Body of pancreas (tissue), 4 donors: ENCODE measurements at regions not wholly inside any gene's neighbourhood (a gene's known extent, or its start where the extent isn't known, plus 50 kb on each side); places are given as distances from the start of the nearest gene placed in this dataset.

Source experiments
- ATAC-seq: fragments of 150-250 bp; one replicate; pipeline ENCODE4 v1.9.1; 2016
- DNase-seq, 4 donors: peaks; one replicate each; pipeline ENCODE4 v3.0.0-alpha.2; 2019
- H3K27ac ChIP-seq, 4 donors: fragments of 200-600 bp; sonication (generic); 1 replicate in 3 of 4; 2 replicates in 1 of 4; pipeline versions ENCODE4 v1.5.1 to v1.6.1; 2016 to 2019; ENCODE audit warnings: mild to moderate bottlenecking in 1 of 4, mixed read lengths in 1 of 4, moderate library complexity in 1 of 4
- H3K27me3 ChIP-seq, 2 donors: fragments of 200-600 bp; sonication (generic); one replicate each; pipeline ENCODE4 v1.6.0; 2016; ENCODE audit warnings: mild to moderate bottlenecking in 1 of 2
- H3K36me3 ChIP-seq, 2 donors: fragments of 200-600 bp; sonication (generic); replicated peaks in 1 of 2; 2 replicates each; pipeline ENCODE4 v1.5.1; 2016; ENCODE audit warnings: low read depth in 2 of 2; ENCODE audit not compliant: insufficient read depth in 1 of 2
- H3K4me1 ChIP-seq: fragments of 200-600 bp; sonication (generic); one replicate; pipeline ENCODE4 v1.6.0; 2016
- H3K4me3 ChIP-seq, 2 donors: fragments of 200-600 bp; sonication (generic); 1 replicate in 1 of 2; 2 replicates in 1 of 2; pipeline ENCODE4 v1.5.1; 2016 to 2019
- H3K9me3 ChIP-seq, 3 donors: fragments of 200-600 bp; sonication (generic); 1 replicate in 2 of 3; 2 replicates in 1 of 3; pipeline ENCODE4 v1.5.1; 2016
- POLR2A ChIP-seq, 3 donors: fragments of 450-650 bp; IDR thresholded peaks; one replicate each; pipeline ENCODE4 v1.6.1; 2016; ENCODE audit warnings: antibody characterized with exemption in 3 of 3, mild to moderate bottlenecking in 2 of 3
- WGBS, 2 donors: methylation state at CpG; one replicate each; pipeline ENCODE4 v1.1.5; 2017; 5-methylcytosine and 5-hydroxymethylcytosine counted together
- intact Hi-C: fragments of 100-400 bp; cut with DNase I; formaldehyde crosslinking; loops from one replicate; pipeline ENCODE4 v1.15.1; 2023
- TF ChIP-seq, protein P1 (sequence below), 7 experiments: fragments of 450-650 bp in 4 of 7; fragments of 200-600 bp in 3 of 7; sonication (generic) in 3 of 7; IDR thresholded peaks; one replicate each; pipeline ENCODE4 v1.5.1; 2016 to 2019; ENCODE audit warnings: antibody characterized with exemption in 7 of 7

DNA sequence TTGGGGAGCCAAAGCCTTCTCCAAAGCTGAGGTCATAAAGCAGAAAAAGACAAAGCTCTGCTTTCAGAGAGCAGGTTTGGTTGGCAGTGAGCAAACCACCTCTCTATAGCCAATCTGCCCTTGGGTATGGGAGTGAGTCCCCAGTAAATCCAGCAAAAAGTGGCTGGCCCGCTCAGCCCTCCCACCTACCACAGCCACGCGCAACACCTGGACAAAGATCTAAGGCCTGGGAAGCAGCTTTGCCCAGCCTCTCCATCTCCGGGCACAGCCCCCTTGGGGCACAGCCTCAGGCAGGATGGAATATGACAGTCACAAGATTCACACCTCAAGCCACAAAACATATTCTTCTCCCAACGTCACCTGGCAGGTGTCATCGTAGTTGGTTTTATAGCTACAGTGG, 211.7 kb upstream of the EEA1 start:
- DNase-seq (no peak), ATAC-seq (no peak)
- TF ChIP-seq POLR2A (IDR thresholded peaks at IDR 0.05): no peak
- TF ChIP-seq, protein P1, sequence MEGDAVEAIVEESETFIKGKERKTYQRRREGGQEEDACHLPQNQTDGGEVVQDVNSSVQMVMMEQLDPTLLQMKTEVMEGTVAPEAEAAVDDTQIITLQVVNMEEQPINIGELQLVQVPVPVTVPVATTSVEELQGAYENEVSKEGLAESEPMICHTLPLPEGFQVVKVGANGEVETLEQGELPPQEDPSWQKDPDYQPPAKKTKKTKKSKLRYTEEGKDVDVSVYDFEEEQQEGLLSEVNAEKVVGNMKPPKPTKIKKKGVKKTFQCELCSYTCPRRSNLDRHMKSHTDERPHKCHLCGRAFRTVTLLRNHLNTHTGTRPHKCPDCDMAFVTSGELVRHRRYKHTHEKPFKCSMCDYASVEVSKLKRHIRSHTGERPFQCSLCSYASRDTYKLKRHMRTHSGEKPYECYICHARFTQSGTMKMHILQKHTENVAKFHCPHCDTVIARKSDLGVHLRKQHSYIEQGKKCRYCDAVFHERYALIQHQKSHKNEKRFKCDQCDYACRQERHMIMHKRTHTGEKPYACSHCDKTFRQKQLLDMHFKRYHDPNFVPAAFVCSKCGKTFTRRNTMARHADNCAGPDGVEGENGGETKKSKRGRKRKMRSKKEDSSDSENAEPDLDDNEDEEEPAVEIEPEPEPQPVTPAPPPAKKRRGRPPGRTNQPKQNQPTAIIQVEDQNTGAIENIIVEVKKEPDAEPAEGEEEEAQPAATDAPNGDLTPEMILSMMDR (IDR thresholded peaks at IDR 0.05): no peak
- intact Hi-C loops: no loop called here
- H3K27ac ChIP-seq: no peak overlapping the region
- H3K4me1 ChIP-seq: no peaks in the 10 kb centered on the region
- H3K4me3 ChIP-seq: no peak overlapping the region
- no peaks in the 10 kb centered on the region for H3K9me3 ChIP-seq
- no peaks in the 10 kb centered on the region for H3K36me3 ChIP-seq
- H3K27me3 ChIP-seq: no peaks in the 10 kb centered on the region
- 93% methylated on average over 3 to 6 of the region's 6 CpGs for WGBS, 2 donors

DNA sequence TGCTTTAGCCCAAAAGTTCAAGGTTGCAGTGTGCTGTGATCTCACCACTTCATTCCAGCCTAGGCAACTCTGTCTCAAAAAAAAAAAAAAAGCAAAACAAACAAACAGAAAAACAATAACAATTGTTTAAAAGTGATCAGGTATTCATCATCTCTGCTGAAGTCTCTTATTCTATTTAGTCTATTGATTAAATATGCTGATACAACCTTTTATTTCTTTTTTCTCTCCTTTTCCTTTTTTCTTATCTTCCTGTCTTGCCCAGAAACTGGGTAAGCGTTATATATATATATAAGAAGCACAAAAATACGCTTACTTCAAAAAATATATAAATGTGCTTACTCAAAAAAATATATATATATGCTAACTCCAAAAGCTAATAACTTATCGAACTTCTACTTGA, 213.8 kb upstream of the EEA1 start:
- Histone ChIP-seq H3K4me3 (no peak overlapping the region), H3K36me3 (no peaks in the 10 kb centered on the region), H3K27me3 (no peaks in the 10 kb centered on the region), H3K9me3 (no peaks in the 10 kb centered on the region), H3K4me1 (no peaks in the 10 kb centered on the region), H3K27ac (no peak overlapping the region)
- DNase-seq: no peak
- 82 to 83% methylated on average over 3 of the region's 3 CpGs for WGBS, 2 donors
- TF ChIP-seq, protein P1 (IDR thresholded peaks at IDR 0.05): no peak
- intact Hi-C loops: no loop called here
- ATAC-seq: no peak

DNA sequence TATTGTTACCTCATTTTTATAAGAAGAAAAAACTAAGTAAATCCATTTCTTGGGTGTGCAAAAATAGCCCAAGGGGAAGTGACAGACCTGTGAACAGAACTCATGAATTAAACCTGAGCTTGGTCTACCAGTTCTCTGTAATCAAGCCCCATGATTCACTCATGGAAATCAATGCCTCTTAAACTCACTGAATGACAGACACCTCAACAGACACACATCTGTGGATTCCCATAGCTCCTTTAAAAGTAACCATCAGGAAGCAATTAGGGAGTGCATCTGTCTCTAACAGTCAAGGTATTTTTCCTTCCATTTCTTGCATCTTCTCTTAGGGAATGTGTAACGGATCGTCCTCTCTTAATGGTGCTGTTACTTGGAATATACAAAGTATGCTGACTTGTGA, 215.0 kb upstream of the EEA1 start:
- Histone ChIP-seq H3K27ac (no peak overlapping the region), H3K9me3 (no peaks in the 10 kb centered on the region), H3K27me3 (no peaks in the 10 kb centered on the region), H3K4me3 (no peak overlapping the region), H3K36me3 (no peaks in the 10 kb centered on the region), H3K4me1 (no peaks in the 10 kb centered on the region)
- ATAC-seq (no peak), DNase-seq (no peak)
- WGBS, 2 donors: 73 to 80% methylated on average over 2 of the region's 2 CpGs
- TF ChIP-seq POLR2A (IDR thresholded peaks at IDR 0.05): no peak
- TF ChIP-seq, protein P1 (IDR thresholded peaks at IDR 0.05): no peak
- intact Hi-C loops: no loop called here

DNA sequence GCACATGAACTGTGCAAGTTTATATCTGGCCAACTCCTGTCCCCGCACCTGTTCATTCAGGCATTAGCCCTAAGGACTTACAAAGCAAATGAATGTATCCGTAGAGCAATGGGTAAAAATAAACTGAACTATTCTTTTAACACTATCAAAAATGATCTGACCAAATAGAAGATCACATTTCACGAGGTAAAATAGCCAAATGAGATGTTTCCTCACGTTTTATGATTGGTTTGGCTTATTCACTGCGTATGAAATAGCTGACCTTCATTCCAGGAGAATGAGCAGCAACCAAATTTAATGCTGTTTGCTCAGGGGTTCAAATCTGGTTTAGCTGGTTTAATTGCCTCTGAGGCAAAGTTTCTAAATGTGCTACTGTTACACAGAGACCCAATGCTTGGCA, 216.0 kb upstream of the EEA1 start:
- ATAC-seq: peak; percentile 50
- H3K27me3 ChIP-seq: no peaks in the 10 kb centered on the region
- H3K4me1 ChIP-seq: no peaks in the 10 kb centered on the region
- H3K9me3 ChIP-seq: no peaks in the 10 kb centered on the region
- 21 to 26% methylated on average over 5 of the region's 5 CpGs for WGBS, 2 donors
- no peaks in the 10 kb centered on the region for H3K36me3 ChIP-seq
- H3K27ac ChIP-seq: peak overlapping the region in 3 of 4 donors; percentile 2 to 48 (median 13)
- intact Hi-C loops: no loop called here
- TF ChIP-seq POLR2A (IDR thresholded peaks at IDR 0.05): no peak
- TF ChIP-seq, protein P1 (IDR thresholded peaks at IDR 0.05): no peak
- H3K4me3 ChIP-seq: no peak overlapping the region
- no peak for DNase-seq

DNA sequence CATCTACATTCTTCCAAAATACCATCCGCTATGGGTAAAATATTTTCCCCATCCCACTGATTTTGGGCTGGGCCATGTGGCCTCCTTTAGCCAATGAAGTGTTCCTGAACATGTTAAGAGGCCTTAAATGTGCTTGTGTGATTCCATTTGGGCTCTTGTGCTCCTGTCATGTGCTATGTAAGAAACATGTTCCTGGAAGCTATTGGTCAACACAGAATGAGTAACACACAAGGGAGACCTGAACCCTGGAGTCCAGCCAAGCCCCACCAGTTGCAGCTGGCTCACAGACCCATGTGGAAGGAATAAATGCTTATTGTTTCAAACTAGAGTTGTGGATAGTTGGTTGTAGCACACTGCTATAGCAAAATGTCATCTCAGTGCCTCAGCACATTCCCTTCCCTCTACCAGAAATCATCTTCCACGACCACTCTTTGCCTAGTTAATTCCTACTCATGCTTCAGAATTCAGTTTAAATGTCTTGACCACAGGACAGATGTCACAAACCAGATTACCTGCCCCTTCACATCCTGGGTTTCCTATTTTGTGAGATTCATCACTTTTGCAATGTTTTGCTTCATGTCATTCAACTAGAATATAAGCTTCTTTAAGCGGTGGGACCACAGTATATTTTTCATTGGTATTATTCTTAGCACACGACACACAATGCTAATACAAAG, 217.3 kb upstream of the EEA1 start:
- ATAC-seq (no peak), DNase-seq (peak in 2 of 4 donors; percentile 17 to 19)
- 62 to 71% methylated on average over 4 of the region's 4 CpGs for WGBS, 2 donors
- H3K27me3 ChIP-seq: no peaks in the 10 kb centered on the region
- H3K4me1 ChIP-seq: peaks cover 3% of the 10 kb centered on the region
- H3K27ac ChIP-seq: peak overlapping the region in 2 of 4 donors; percentile 9 to 11
- intact Hi-C loops: no loop called here
- TF ChIP-seq, protein P1 (IDR thresholded peaks at IDR 0.05): no peak
- no peak for TF ChIP-seq POLR2A (IDR thresholded peaks at IDR 0.05)
- H3K36me3 ChIP-seq: no peaks in the 10 kb centered on the region
- H3K4me3 ChIP-seq: no peak overlapping the region
- H3K9me3 ChIP-seq: no peaks in the 10 kb centered on the region
